Skeletal muscle tissue (tissue), 3 donors: ENCODE measurements at regions not wholly inside any gene's neighbourhood (a gene's known extent, or its start where the extent isn't known, plus 50 kb on each side); places are given as distances from the start of the nearest gene placed in this dataset.

ENCODE experiments used
- H3K27ac ChIP-seq: one replicate; pipeline ENCODE4 v1.7.0; 2013; ENCODE audit warnings: mild to moderate bottlenecking, low read depth, low read length, inconsistent platforms
- H3K27me3 ChIP-seq, 3 donors: one replicate each; pipeline ENCODE4 v1.7.0; 2013; ENCODE audit warnings: low read length in 3 of 3; ENCODE audit not compliant: control insufficient read depth in 3 of 3, insufficient read depth in 3 of 3
- H3K36me3 ChIP-seq, 3 donors: one replicate each; pipeline ENCODE4 v1.7.0; 2013; ENCODE audit warnings: low read length in 3 of 3; ENCODE audit not compliant: control insufficient read depth in 3 of 3, insufficient read depth in 3 of 3
- H3K4me1 ChIP-seq, 3 donors: one replicate each; pipeline ENCODE4 v1.7.0; 2013; ENCODE audit warnings: low read length in 3 of 3, mild to moderate bottlenecking in 3 of 3; ENCODE audit not compliant: control insufficient read depth in 3 of 3, insufficient read depth in 3 of 3
- H3K4me3 ChIP-seq, 3 donors: one replicate each; pipeline ENCODE4 v1.7.0; 2013; ENCODE audit warnings: low read length in 3 of 3
- H3K9ac ChIP-seq, 3 donors: one replicate each; pipeline ENCODE4 v1.7.0; 2013; ENCODE audit warnings: low read length in 3 of 3, mild to moderate bottlenecking in 3 of 3, moderate library complexity in 2 of 3, low read depth in 1 of 3
- H3K9me3 ChIP-seq, 3 donors: one replicate each; pipeline ENCODE4 v1.7.0; 2013; ENCODE audit warnings: low read length in 3 of 3; ENCODE audit not compliant: control insufficient read depth in 3 of 3
- donor health status: Osteomylitis.

DNA sequence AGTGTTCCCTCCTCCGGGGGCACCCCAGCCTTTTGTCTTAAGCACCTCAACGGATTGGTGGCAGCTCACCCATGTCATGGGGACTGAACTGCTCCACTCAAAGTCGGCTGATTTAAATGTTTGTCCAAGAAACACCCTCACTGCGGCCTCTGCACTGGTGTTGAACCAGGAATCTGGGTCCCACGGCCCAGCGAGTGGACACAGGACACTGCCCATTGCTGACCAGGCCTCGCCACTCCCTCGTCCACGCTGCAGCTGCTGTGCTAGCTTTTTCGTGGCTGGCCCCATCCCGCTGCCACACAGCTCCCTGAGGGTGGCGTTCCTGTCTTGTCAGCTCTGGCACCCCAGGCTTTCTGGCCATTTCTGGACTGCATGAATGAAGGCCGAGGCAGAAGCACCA, 646.2 kb downstream of the BRD1 start:
- Histone ChIP-seq H3K36me3 (no peaks in the 10 kb centered on the region), H3K4me3 (no peak overlapping the region), H3K27ac (no peak overlapping the region), H3K27me3 (peaks cover 0 to 42% (median 22%) of the 10 kb centered on the region in 3 donors), H3K9ac (no peak overlapping the region), H3K4me1 (no peaks in the 10 kb centered on the region), H3K9me3 (no peaks in the 10 kb centered on the region)

DNA sequence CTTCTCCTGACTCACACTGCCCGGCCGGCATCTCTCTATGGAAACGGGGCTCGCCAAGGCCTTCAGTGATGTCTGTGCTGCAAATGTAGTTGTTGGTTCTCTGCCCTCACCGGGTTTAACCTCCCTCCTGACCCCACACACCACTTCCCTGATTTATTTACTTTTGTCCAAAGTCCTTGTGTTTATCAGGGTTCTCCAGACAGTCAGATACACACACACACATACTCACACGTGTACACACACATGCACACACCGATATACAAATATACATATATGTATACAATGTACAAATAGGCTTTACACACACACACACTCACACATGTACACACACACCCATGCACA, 647.0 kb downstream of the BRD1 start:
- H3K36me3 ChIP-seq: no peaks in the 10 kb centered on the region
- no peaks in the 10 kb centered on the region for H3K4me1 ChIP-seq
- H3K9me3 ChIP-seq: no peaks in the 10 kb centered on the region
- peaks cover 0 to 42% (median 22%) of the 10 kb centered on the region in 3 donors for H3K27me3 ChIP-seq
- H3K4me3 ChIP-seq: no peak overlapping the region
- H3K9ac ChIP-seq: no peak overlapping the region
- H3K27ac ChIP-seq: no peak overlapping the region

DNA sequence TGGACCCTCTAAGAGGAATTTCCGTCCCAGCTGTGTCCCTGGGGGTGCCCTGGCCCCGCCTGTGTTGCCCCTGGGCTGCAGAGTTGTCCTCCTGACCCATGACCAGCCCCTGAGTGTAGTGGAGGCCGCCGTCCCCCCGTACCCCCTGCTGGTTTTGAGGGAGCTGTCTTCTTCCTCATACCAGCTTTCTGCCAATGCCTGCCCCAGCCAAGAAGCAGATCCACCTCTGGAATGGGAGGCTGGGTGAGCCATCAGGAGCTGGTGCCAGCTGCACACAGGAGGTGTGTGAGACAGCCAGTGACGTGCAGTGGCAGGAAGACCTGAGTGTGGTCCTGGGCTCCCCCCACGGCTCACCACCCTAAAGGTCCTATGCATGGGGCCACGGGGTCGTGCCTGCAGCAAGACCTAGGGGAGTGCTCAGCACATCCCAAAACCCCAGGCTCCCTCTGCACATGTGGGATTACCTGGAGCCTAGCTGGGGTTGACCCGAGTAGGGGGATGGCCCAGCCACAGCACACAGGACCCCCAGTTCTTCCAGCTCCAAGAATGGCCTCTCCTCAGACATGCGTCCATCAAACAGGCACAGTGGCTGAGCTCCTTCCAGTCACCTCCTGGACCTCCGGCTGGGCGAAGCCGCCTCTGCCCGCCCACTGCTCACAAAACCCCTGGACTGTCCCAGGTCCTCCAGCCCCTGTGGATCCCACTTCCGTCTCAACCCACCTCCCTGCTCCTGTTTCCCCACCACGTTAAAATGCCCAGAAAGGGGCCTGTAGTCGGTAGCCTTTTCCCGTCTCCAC, 647.6 kb downstream of the BRD1 start:
- Histone ChIP-seq H3K36me3 (no peaks in the 10 kb centered on the region), H3K27me3 (peaks cover 0 to 43% (median 22%) of the 10 kb centered on the region in 3 donors)

DNA sequence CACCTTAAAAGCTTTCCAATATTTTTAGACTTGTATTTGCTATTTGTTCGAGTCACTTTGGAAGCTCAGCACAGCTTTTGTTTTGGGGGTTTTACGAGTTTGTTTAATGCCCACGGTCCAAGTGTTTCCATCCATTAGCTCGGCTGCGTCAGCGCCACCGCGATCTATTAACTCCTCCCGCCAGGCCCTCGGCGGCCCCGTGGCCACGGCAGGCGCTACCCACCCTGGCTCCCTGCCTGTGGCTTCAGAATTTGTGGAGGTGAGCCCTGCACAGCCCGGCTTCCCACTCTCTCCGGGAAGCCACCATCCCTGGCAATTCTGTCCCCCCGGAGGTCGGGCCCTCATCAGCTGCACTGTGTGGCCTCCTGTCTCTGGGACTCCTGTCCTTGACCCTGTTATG, 648.5 kb downstream of the BRD1 start:
- H3K27me3 ChIP-seq: peaks cover 0 to 43% (median 22%) of the 10 kb centered on the region in 3 donors
- H3K36me3 ChIP-seq: no peaks in the 10 kb centered on the region
- H3K27ac ChIP-seq: no peak overlapping the region
- H3K4me1 ChIP-seq: no peaks in the 10 kb centered on the region
- H3K4me3 ChIP-seq: no peak overlapping the region
- no peak overlapping the region for H3K9ac ChIP-seq
- no peaks in the 10 kb centered on the region for H3K9me3 ChIP-seq

More for the DNA sequence above, 647.6 kb downstream of the BRD1 start:
- Histone ChIP-seq H3K9me3 (no peaks in the 10 kb centered on the region), H3K9ac (no peak overlapping the region), H3K27ac (no peak overlapping the region), H3K4me3 (no peak overlapping the region), H3K4me1 (no peaks in the 10 kb centered on the region)

DNA sequence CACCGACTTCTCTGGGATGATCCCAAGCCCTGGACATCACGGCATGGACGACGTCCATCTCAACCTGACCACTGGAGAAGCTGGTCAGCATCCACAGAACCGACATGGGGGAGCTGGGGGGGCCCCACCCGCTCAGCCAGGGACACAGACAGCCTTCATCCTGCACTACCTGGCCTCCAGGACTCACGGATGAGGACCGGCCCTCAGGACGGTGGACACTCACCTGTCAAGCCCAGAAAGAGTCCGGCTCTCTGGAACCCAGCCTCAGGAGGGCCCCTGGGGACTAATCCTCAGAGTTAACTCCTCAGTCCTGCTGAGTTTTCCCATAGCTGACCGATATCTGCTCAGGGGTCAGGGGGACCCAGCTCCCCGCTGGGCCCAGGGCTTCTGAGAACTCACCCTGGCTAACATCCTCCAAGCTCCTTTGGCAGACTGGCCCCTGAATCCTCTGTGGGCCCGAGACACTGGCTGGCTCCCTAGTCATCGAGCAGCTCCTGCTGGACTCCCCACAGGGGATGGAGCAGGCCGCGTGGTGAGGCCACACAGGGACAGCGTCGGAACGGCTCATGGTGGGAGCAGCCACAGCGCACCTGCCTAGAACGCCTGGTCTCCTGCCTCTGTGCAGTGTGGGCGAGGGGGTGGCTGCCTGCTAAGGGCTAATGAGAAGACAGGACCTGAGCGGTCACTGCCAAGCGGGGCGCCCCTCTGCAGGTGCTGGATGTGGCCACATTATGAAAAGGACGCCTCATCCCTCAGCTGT, 649.2 kb downstream of the BRD1 start:
- H3K27me3 ChIP-seq: peaks cover 0 to 36% (median 22%) of the 10 kb centered on the region in 3 donors
- no peak overlapping the region for H3K27ac ChIP-seq
- H3K36me3 ChIP-seq: no peaks in the 10 kb centered on the region
- H3K4me1 ChIP-seq: no peaks in the 10 kb centered on the region
- no peaks in the 10 kb centered on the region for H3K9me3 ChIP-seq
- H3K9ac ChIP-seq: no peak overlapping the region
- no peak overlapping the region for H3K4me3 ChIP-seq

DNA sequence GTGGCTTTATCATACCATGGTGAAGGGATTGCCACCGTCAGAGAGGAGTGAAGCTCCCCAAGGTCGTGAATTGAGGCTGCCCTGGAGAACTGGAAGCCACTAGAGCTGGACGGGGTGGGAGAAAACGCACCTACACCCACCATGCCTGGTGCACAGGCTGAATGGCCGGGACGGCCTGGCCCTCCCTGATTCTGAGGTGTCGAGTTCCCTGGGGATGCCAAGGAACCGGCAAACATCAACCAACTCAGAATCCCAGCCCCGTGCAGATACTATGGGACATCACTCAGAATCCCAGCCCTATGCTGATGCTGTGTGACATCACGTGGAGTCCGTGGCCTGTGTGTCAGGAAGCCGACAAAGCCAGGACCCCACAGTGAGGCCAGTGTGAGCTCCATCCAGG, 650.0 kb downstream of the BRD1 start:
- no peak overlapping the region for H3K4me3 ChIP-seq
- peaks cover 0 to 29% (median 22%) of the 10 kb centered on the region in 3 donors for H3K27me3 ChIP-seq
- H3K9me3 ChIP-seq: no peaks in the 10 kb centered on the region
- no peak overlapping the region for H3K27ac ChIP-seq
- no peaks in the 10 kb centered on the region for H3K36me3 ChIP-seq
- H3K9ac ChIP-seq: no peak overlapping the region
- H3K4me1 ChIP-seq: no peaks in the 10 kb centered on the region

DNA sequence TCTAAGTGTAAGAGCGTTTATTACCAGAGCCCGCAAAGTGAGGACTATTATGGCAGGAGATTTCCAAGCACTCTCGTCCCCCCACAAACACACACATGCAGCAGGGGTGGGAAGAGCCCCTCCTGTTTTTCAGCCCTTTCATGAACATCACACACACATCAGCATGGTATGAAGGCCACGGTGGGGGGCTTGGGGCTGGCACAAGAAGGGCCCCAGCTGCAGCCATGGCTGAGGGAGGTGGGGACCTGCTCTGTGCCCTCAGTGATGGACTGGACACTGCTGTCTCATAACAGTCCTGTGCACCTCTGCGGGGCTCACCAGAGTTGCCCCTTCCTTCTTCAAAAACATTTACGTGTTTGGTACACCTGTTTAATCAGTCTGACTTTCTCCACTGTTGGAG, 650.7 kb downstream of the BRD1 start:
- no peak overlapping the region for H3K4me3 ChIP-seq
- H3K9me3 ChIP-seq: peaks cover 0 to 2% (median 0%) of the 10 kb centered on the region in 3 donors
- H3K9ac ChIP-seq: no peak overlapping the region
- H3K36me3 ChIP-seq: no peaks in the 10 kb centered on the region
- H3K27me3 ChIP-seq: peaks cover 0 to 26% (median 16%) of the 10 kb centered on the region in 3 donors
- H3K27ac ChIP-seq: no peak overlapping the region
- H3K4me1 ChIP-seq: no peaks in the 10 kb centered on the region

DNA sequence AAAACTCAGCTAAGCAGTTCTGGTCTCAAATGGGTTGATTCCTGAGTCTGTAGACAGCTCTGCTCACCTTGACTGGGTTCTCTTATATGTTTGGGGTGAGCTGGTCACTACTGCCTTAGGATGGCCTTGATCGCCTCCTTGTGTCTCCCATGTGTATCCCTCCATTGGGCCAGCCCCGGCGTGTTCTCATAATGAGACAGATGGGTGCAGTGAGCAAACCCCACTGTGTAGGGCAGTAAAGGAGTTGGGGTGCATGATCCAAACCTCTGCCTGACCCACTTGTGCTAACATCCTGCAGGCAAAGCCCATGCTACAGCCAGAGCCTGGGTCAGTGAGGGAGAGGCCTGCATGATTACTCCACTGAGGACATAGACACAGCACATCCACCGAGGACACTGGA, 657.6 kb downstream of the BRD1 start:
- no peak overlapping the region for H3K9ac ChIP-seq
- H3K4me1 ChIP-seq: no peaks in the 10 kb centered on the region
- no peaks in the 10 kb centered on the region for H3K36me3 ChIP-seq
- peaks cover 0 to 5% (median 0%) of the 10 kb centered on the region in 3 donors for H3K27me3 ChIP-seq
- H3K4me3 ChIP-seq: no peak overlapping the region
- no peak overlapping the region for H3K27ac ChIP-seq
- H3K9me3 ChIP-seq: peaks cover 0 to 9% (median 0%) of the 10 kb centered on the region in 3 donors

DNA sequence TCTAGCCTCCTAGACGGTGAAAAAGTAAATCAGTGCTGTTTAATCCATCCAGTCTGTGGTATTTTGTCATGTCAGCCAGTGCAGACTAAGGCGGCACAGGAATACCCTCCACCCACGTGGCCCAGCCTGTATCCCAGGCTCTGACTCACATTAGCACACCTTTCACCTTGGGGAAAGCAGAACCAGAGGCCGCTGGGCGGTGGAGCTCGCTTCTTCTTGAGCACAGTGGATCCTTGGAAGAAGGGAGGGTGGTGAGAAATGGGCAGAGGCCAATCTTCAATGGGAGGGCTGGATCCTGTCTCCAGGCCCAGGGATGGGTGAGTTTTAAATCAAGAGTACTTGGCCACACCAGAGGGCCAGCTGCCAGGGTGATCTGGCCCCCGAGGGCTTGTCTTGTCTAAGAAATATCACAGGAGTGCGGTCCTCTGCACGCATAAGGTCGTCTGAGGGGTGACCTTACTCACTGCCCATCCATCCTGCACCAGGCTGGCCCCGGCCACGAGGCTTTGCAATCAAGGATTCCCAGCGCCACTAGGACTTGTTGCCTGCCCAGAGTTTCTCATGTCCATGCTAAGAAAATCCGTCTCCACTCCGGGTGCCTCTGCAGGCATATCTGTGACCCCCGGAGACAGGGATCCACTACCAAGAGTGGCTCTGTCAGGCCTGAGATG, 658.5 kb downstream of the BRD1 start:
- Histone ChIP-seq H3K9me3 (peaks cover 0 to 9% (median 0%) of the 10 kb centered on the region in 3 donors), H3K27me3 (peaks cover 0 to 5% (median 0%) of the 10 kb centered on the region in 3 donors), H3K27ac (no peak overlapping the region), H3K4me3 (no peak overlapping the region), H3K4me1 (no peaks in the 10 kb centered on the region), H3K36me3 (no peaks in the 10 kb centered on the region), H3K9ac (no peak overlapping the region)
